Activated CD4-positive, alpha-beta T cell treated with anti-CD3 and anti-CD28 coated beads, Interleukin-2, amount 50 U/mL, for 1 hour (primary cell): ENCODE measurements at regions not wholly inside any gene's neighbourhood (a gene's known extent, or its start where the extent isn't known, plus 50 kb on each side); places are given as distances from the start of the nearest gene placed in this dataset.
"Not testable (repeated sequence)": the region's sequence is repeated elsewhere in the genome, so short reads cannot be mapped to it uniquely, and the experiment has no call there.

Source experiments
- DNase-seq: peaks from one replicate; pipeline ENCODE4 v3.0.0-alpha.2; 2020

DNA sequence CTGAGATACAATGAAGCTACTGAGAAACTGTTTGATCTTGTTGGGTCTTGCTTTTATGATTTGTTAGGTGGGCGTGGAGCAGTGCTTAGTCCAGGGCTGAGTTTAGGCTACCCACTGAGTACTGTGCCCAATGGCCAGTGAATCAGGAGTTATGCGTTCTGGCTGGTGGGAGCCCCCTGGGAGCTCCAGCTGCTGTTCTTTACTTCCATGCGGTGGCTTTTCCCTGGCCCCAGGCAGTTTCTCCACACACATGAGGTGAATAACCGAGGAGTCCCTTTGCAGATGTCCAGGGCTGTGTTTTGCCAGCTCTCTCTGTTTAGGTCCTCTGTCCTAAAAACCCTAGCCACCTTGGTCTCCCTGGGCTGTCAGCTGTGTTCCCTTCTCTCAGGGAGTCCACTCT is 106.5 kb downstream of the KLF13 start:
- DNase-seq: no peak

DNA sequence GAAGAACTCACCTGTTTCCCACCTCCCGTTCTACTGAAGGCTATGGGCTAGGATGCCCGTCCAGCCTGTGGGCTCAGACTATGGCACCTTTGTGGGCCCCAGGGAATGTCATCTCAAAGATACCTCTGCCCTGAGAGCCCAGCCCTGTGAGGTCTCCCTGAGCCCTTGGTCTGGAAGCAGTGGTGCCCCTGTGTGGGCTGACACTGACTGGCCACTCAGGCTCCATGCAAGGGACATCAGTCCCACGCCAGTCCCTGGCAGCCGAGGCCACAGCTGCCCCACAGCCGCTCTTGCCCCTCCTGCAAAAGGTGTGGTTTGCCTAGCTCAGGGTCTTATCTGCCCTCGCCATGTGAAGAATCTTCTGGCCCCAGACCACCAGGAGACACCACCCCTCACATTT is 106.9 kb downstream of the KLF13 start:
- DNase-seq: no peak

DNA sequence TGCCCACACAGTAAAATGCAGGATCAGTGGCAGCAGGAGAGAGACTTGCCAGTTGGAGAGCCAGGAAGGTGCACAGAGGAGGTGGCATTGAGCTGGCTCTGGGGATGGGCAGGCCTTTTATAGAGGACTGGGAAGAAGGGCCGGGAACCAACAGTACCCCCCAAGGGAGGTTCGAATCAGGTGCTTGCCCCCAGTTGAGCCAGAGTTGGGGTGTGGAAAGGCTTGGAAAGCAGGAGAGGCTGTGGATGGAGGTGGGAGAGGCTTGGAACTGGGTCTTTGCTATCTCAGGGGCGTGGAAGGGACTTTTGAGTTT is 107.6 kb downstream of the KLF13 start:
- no peak for DNase-seq

DNA sequence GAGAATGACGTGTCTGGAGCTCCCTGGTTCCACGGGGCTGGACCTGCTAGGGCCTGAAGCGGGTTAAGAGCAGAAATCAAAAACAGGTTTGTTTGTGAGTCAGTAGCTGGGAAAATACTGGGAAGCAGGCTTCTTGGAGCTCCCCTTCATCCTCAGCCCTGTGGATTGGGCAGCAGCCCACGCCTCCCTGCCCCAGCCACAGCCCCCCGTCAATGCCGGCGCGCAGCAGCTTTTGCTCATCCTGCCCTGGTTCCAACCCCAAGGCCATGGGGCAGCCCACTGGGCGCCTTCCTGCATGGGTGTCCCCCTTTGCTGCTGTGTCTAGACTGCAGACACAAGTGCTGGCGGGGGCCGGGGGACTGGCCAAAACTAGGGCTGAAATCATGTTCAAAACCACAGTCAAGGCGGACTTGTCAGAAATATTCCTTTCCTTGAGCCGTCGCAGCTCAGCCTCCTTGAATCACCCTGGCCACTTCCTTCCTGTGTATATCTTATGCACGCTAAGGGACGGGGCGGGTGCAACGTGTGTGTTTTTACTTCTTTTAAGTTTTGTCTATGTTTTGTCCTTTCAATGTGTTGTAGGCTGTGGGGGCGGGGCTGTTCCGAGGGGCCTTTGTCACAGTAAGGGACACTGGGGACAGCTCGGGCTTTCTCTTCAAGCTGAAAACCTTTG is 108.1 kb downstream of the KLF13 start:
- DNase-seq: peak; percentile 77

DNA sequence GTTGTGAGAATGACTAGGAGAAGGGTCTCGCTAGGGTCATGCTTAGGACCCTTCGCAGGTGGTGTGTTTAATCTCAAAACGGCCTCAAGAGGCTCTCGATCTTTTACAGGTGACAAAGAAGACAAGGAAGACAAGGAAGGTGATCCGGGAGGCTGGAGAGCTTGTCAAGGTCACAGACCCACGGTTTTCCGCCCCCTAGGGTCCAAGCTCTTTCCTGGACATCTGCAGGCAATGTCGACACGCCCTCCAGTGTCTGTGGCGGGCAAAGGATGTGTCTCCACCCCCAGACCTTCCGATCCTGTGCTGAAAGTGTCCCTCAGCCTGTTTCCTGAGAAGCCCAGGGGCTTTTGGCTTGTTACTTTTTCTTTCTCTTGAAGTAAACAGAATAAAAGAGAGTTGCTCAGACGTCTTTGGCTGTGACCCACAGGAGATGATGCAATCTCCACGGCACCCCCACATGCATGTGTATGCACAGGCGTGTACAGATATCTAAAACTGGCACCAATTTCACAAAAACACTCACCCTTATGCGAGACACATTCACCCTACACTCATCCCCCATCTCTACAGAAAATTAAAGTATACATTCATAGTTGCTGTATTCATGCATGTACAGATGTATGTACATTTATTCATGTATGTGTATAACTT is 108.8 kb downstream of the KLF13 start:
- peak; percentile 75 for DNase-seq

DNA sequence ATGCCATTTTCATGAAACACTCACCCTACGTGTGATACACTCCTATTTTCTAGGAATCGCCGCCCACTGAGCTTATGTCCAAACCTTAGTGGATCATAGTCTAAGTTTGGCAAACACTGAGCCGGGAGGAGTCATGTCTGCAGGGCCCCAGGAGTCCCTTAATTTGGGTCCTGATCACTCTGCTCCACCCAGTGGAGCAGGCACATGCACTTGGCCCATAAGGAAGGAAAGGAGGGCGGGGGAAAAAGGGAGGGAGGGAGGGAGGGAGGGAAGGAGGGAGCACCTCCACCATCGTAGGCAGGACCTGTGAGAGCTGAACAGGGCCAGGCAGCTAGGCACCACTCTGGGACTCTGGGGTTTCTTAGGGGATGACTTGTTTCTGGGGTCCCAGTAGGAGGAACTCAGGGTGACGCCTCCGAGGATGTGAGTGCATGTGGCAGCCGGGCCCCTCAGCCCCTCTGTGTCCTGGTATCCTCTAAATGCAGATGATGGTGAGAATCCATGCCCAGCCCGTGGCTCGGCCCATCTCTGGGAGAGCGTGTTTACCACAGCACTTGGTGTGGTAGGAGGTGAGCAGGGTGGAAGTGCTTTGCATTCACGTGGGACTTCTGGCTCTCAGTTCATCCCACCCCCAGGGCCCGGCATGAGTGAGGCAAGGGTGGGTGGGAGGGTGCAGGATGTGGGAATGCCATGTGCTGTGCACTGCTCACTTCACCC is 109.4 kb downstream of the KLF13 start:
- no peak for DNase-seq

DNA sequence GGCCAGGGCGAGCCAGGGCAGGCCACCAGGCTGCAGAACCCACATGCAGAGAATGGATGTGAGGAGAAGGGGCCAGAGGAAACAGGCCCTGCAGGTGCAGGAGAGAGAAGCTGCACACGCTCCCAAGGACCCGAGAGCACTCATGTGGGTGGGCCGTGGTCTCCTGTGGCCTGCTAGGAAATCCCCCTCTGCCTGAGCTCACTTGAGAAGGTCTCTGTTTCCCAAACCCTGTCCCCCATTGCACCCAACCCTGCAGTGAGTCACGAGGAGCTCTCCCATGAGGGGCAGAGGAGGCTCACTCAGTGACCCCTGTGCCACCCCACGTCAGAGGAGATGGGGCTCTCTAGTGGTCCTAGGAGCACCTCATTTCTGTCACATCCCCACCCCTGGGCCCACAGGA is 111.1 kb downstream of the KLF13 start:
- DNase-seq: no peak

DNA sequence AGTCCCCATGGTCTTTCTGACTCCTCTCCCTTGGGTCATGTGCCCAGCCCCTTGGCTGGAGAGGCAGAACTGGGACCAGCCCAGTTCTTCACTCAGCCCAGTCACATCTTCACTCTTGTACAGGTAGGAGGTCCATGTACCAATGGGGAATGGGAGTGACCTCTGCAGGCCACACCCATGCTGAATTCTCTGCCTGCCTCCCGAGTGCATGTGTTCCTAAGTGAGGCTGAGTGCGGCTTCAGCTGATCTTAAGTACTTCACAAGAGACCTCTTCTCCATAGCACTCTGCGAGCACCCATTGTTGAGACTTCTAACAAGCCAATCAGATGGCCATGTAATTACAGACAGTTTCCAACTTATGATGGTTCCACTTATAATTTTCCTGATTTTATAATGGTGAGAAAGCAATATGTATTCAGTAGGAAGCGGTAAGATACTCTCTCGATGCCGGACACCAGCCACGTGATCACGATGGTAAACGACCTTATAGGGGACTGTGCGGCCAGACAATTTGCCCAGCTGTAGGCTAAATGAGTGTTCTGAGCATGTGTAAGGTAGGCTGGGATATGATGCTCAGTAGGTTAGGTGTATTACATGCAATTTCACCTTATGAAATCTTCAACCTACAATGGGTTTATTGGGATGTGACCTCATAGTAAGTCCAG is 112.1 kb downstream of the KLF13 start:
- DNase-seq: no peak

DNA sequence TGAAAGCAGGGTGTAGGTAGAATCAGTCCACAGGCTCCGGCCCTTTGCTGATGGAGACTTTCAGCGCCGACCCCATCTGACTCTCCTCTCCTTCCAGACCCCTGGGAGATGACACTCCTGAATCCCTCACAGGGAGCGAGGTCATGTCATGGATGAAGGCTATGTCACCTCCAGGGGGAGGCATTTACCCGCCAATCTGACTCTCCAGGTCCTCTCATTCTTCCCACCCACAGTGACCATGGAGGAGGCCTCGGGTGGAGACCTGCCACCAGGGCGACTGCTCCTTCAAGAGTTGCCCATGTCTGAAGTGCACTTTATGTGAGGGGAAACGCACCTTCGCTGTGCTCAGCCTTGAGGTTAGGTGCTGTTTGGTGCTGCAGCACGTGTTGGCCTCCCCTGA is 112.7 kb downstream of the KLF13 start:
- DNase-seq: no peak

DNA sequence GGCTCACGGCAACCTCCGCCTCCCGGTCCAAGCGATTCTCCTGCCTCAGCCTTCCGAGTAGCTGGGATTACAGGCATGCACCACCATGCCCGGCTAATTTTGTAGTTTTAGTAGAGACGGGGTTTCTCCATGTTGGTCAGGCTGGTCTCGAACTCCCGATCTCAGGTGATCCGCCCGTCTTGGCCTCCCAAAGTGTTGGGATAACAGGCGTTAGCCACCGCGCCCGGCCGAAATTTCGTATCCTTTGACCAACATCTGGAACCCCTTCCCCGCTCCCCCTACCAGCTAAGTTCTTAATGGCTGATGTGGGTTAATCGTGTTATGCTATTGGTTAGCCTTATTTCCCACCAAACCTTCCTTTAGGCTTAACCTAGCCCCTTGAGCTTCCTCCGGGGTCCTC is 113.6 kb downstream of the KLF13 start:
- not testable (repeated sequence) for DNase-seq

DNA sequence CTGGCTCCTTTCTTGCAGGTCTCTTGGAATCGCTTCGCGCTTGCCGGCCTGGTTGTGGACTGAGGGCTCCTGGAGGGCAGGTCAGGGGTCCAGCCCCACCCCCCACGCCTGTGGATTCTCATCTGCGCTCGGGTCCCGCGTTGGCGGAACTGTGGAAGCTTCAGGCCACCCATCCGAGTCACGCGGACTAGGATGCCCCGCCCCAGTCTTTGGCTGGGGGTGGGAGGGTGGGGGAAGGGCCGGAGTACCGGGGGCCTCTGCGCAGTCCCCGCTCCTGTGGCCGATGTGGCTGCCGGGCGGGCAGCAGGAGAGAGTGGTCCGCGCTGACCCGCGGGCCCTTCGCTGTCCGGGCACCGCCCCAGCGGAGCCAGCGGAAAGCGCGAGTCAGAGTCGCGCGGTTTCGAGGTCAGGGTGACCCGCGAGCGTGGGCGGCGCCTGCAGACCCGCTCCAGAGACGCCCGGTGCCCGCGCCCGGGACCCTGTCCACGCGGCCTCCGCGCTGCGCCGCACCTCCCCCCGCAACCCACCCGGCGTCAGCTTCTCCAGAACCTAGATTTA is 114.2 kb downstream of the KLF13 start:
- DNase-seq: peak; percentile 27

DNA sequence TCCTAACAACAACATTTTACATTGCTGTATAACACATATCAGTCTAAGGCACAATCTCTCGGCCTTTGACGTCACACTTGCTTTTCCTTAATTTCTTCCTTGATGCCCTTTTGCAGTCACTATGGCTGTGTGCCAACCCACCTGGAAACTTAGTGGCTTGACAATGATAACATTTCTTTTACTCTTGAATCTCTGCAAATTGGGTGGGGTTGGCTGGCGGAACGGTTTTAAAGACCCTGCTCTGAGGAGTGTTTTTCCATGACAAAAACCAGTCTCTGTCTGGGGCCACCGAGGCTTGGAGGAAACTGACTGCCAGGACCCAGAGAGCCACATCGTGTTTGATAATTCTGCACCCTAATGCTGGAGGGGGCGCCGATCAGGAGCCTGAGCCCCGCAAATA is 115.6 kb downstream of the KLF13 start:
- no peak for DNase-seq

DNA sequence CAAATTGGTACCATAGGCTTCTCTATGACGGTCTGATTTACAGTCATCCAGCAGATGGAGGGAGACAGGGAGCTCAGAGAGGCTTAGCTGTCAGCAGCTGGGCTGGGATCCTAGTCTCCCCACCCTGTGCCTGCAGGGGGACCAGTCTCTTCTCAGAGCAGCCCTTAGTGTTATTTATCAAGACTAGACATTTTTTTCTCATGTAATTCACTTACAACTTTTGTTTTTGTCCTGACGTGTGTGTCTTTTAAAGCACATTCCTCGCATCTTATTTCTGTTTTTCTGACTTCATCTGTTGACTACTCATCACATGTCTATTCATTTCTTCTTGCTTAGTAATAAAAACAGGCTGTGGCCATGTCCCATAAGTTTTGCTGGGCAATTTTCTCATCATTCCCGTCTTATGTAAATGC is 116.1 kb downstream of the KLF13 start:
- DNase-seq: no peak

DNA sequence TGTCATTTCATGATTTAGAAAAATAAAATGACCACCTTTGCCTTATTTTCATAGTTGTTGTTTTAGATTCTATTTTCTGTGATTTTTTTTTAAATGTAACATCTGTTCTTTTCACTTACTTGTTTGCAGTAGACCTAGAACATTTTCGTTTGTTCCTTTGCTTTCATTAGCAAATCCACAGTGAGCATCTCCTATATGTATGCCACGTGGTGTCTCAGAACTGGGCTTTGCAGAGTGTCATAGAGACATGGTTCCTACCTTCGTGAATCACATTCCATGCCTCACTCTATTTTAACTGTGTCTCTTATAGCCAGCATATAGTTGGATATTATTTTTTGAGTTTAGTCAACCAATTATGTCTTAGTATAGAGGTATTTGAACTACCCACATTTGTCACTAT is 118.2 kb downstream of the KLF13 start:
- no peak for DNase-seq

DNA sequence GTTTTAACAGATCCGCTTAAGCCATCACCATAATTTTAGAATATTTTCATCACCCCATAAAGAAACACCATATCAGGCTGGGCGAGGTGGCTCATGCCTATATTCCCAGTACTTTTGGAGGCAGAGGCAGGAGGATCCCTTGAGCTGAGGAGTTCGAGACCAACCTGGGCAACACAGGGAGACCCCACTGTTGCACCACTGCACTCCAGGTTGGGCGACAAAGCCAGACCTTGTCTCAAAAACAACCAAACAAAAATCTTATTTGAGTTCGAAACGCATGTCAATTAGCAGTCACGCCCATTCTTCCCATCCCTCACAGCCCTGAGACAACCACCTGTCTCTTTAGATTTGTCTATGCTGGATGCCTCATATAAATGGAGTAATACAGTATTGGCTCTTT is 119.9 kb downstream of the KLF13 start:
- no peak for DNase-seq

DNA sequence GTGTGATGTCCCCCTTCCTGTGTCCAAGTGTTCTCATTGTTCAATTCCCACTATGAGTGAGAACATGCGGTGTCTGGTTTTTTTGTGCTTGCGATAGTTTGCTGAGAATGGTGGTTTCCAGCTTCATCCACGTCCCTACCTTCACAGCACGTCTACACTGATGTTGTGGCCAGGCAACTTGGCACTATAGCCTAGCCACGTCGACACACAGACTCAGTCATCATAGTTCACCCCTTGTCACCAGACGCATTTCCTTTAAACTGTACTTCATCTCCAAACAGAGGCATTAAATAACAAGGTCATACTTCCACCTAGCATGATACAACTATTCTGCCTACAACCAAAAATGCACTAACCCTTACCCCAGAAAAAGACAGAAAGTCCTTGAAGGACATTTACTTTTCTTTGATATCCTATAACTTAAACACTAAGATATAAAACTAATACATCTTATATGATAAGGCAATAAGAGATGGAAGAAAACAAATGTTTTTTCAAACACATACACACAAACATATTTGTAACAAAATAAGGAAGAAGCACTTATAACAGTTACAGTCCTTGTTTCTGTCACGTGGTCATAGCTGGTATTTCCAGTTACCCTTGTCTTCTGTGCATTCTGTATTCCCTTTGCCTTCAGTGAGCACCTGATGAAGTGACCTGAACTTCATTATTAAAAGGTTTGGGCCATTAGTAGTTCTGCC is 121.4 kb downstream of the KLF13 start:
- no peak for DNase-seq

DNA sequence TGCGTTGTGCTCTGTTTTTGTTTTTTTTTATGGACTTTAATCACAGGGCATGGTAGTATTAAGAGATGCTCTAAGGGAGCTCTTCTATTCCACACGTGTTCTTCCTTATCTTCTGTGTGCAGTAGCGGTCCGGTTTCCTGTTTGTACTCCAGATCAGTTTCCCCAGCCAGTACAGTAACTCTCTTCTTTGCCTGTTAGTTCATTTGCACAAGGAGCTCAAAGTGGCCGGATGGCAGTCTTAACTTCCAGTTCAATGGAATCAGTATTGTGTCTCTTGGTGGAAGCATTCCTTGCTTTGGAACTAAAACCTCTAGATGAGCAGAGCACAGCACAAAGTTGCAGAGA is 122.0 kb downstream of the KLF13 start:
- DNase-seq: no peak

DNA sequence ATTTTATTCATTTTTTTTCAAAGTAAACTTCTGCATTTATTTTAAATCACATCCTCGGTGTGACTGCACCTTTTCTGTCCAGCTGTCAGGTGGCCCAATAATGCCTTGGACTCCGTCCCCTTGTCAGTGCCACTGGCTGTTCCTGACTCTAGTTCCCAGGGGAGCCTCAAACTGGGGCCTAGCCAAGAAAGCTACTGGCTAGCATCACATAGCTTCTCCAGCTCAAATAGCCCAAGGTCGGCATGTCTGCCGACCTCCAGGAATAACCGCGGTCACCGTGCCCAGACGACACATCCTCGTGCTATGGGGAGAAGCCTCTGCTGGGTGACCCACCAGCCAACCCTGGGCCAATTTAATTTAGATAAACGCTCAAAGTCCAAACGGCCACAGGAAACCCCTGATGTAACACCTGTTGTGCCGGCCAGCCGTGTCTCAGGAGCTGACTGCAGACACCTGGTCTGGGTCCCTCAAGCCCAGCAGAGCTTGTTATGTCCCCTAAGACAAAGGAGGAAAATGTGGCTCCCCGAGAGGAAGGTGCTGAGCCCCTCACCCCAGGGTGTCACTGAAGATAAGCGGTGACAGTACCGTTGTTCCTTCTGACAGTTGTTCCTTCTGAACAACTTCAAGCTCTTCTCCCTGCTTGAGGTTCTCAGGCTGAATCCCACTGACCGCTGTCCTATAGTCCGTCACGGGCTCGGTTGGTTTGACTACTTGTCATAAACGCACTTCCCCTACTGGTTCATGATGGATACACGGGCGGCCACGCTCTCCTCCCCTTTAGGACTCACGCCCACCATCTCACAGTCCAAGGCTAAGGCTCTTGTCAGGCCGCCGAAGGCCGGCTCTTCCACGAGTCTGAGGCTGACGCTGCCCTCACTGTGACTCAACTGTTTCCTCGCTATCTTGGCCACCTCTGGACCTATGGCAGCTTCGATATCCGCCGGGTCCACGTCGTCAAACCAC is 126.2 kb downstream of the KLF13 start:
- no peak for DNase-seq

DNA sequence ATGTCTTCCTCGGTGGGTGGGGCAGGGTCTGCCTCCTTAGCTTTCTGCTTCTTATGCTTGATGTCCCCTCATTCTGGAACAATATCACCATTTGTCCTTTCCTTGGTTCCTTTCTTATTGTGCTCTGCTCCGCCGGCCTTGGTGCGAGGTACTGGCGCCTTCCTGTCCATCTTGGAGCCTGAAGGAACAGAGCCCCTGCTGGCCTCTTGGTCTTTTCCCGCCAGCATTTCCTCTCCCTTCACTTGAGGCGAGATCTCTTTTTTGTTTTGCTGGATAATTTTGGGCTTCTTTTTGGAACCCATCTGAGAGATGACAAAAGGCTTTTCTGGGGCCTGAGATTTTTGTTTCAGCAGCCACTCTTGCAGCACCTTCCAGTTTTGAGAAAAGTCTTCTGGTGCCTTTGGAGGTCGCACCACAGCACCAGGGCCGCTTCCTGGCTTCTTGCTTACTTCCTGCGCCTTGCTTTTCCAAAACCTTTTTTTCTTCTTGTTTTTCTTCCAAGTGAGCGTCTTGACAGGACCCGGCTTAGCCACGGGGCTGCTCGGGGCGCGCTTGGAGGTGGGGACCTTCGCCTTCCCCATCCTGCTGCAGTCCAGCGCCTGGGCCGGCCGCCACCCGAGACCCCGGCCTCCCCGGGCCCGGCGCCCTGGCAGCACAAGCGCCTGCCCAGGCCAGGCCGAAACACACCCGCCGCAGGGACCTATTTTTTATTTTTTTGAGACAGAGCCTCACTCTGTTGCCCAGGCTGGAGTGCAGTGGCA is 127.1 kb downstream of the KLF13 start:
- no peak for DNase-seq

DNA sequence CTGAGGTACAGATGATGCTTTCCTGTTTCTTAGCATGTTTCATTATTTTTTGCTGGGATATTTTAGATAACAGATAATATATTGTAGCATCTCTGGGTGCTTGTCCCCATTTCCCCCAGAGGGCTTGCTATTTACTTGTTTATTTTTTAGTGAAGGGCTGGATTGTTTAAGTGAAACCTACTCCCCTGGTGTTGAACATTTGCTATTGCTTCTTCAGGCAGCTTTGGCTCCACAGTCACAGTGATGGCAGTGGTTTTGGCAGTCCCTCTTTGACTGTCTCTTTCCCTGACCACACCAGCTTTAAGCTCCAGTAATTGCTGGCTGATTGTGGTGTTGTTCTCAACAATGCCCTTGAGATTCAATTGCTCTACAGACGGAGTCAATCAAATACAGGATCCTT is 128.9 kb downstream of the KLF13 start:
- DNase-seq: no peak
